Activated T-helper 1 cell treated with Interleukin-2 at 50 U/mL for 16 hours (primary cell): ENCODE measurements at regions not wholly inside any gene's neighbourhood (a gene's known extent, or its start where the extent isn't known, plus 50 kb on each side); places are given as distances from the start of the nearest gene placed in this dataset.
"Not testable (repeated sequence)": the region's sequence is repeated elsewhere in the genome, so short reads cannot be mapped to it uniquely, and the experiment has no call there.

ENCODE experiments used
- DNase-seq: peaks from one replicate; pipeline ENCODE4 v3.0.0-alpha.2; 2020; ENCODE audit warnings: low read depth

- DNase-seq = no peak
Measured at GRCh38 chr6:140535511-140535910, 1161.1 kb upstream of the CITED2 start.

GRCh38 chr6:140533526-140533925, 1159.1 kb upstream of the CITED2 start:
- no peak for DNase-seq

- DNase-seq = no peak
Measured at GRCh38 chr6:140504776-140505175, 1130.3 kb upstream of the CITED2 start.

- DNase-seq = no peak
Measured at GRCh38 chr6:140500849-140501248, 1126.4 kb upstream of the CITED2 start.

- no peak for DNase-seq
Measured at GRCh38 chr6:140499607-140500006, 1125.2 kb upstream of the CITED2 start.

GRCh38 chr6:140494321-140495108, 1120.1 kb upstream of the CITED2 start:
- no peak for DNase-seq

- DNase-seq = not testable (repeated sequence)
Measured at GRCh38 chr6:140493470-140493869, 1119.0 kb upstream of the CITED2 start.

- DNase-seq = no peak
Measured at GRCh38 chr6:140490081-140490480, 1115.6 kb upstream of the CITED2 start.

GRCh38 chr6:140487586-140487985, 1113.1 kb upstream of the CITED2 start:
- no peak for DNase-seq

- DNase-seq = no peak
Measured at GRCh38 chr6:140486450-140487361, 1112.3 kb upstream of the CITED2 start.

- DNase-seq = no peak
Measured at GRCh38 chr6:140485740-140486449, 1111.4 kb upstream of the CITED2 start.

- no peak for DNase-seq
Measured at GRCh38 chr6:140480852-140481251, 1106.4 kb upstream of the CITED2 start.

GRCh38 chr6:140478631-140479030, 1104.2 kb upstream of the CITED2 start:
- no peak for DNase-seq

GRCh38 chr6:140475086-140475485, 1100.6 kb upstream of the CITED2 start:
- no peak for DNase-seq

GRCh38 chr6:140464720-140465119, 1090.3 kb upstream of the CITED2 start:
- DNase-seq = no peak

GRCh38 chr6:140463312-140463710, 1088.9 kb upstream of the CITED2 start:
- DNase-seq = no peak

- DNase-seq = no peak
Measured at GRCh38 chr6:140462453-140463311, 1088.2 kb upstream of the CITED2 start.

- DNase-seq = no peak
Measured at GRCh38 chr6:140462076-140462452, 1087.6 kb upstream of the CITED2 start.

GRCh38 chr6:140460267-140460666, 1085.8 kb upstream of the CITED2 start:
- no peak for DNase-seq

GRCh38 chr6:140459209-140459608, 1084.8 kb upstream of the CITED2 start:
- DNase-seq = no peak

- no peak for DNase-seq
Measured at GRCh38 chr6:140446241-140446640, 1071.8 kb upstream of the CITED2 start.
